Nephron progenitor cell (in vitro differentiated cells): ENCODE measurements at regions not wholly inside any gene's neighbourhood (a gene's known extent, or its start where the extent isn't known, plus 50 kb on each side); places are given as distances from the start of the nearest gene placed in this dataset.

Source experiments
- DNase-seq: peaks from one replicate; pipeline ENCODE4 v3.0.0; 2021
- H3K27ac Mint-ChIP-seq: 2 replicates; pipeline ENCODE4 v1.8.0; 2021; ENCODE audit warnings: mild to moderate bottlenecking, moderate library complexity, mixed read lengths
- H3K27me3 Mint-ChIP-seq: 2 replicates; pipeline ENCODE4 v1.8.0; 2021; ENCODE audit warnings: mild to moderate bottlenecking, low read depth, mixed read lengths; ENCODE audit not compliant: poor library complexity
- H3K36me3 Mint-ChIP-seq: 2 replicates; pipeline ENCODE4 v1.8.0; 2021; ENCODE audit warnings: low read depth, mixed read lengths
- H3K4me1 Mint-ChIP-seq: 2 replicates; pipeline ENCODE4 v1.8.0; 2021; ENCODE audit warnings: mixed read lengths
- H3K4me3 Mint-ChIP-seq: 2 replicates; pipeline ENCODE4 v1.8.0; 2021; ENCODE audit warnings: mild to moderate bottlenecking, moderate library complexity, mixed read lengths
- H3K9me3 Mint-ChIP-seq: 2 replicates; pipeline ENCODE4 v1.8.0; 2021; ENCODE audit warnings: mild to moderate bottlenecking, moderate library complexity, mixed read lengths
- CTCF ChIP-seq: fragments of 200-600 bp; sonication (generic); IDR thresholded peaks from 2 replicates; pipeline ENCODE4 v1.5.0; 2021; ENCODE audit warnings: antibody characterized with exemption

- Mint-ChIP-seq H3K4me3 (no peak overlapping the region), H3K27ac (no peak overlapping the region), H3K4me1 (no peaks in the 10 kb centered on the region), H3K36me3 (no peaks in the 10 kb centered on the region), H3K27me3 (no peaks in the 10 kb centered on the region), H3K9me3 (peaks cover 30% of the 10 kb centered on the region)
- no peak for TF ChIP-seq CTCF
- DNase-seq: no peak
Measured at GRCh38 chr19:20482721-20483120, 82.9 kb downstream of the ZNF737 start.

- no peak for TF ChIP-seq CTCF
- H3K4me1 Mint-ChIP-seq: no peaks in the 10 kb centered on the region
- no peaks in the 10 kb centered on the region for H3K27me3 Mint-ChIP-seq
- H3K27ac Mint-ChIP-seq: no peak overlapping the region
- H3K9me3 Mint-ChIP-seq: peaks cover 32% of the 10 kb centered on the region
- no peaks in the 10 kb centered on the region for H3K36me3 Mint-ChIP-seq
- no peak for DNase-seq
- H3K4me3 Mint-ChIP-seq: no peak overlapping the region
Measured at GRCh38 chr19:20481736-20482135, 83.8 kb downstream of the ZNF737 start.

GRCh38 chr19:20479483-20479882, 86.1 kb downstream of the ZNF737 start:
- Mint-ChIP-seq H3K4me1 (no peaks in the 10 kb centered on the region), H3K4me3 (no peak overlapping the region), H3K9me3 (peaks cover 40% of the 10 kb centered on the region), H3K36me3 (no peaks in the 10 kb centered on the region), H3K27ac (no peak overlapping the region), H3K27me3 (peaks cover 5% of the 10 kb centered on the region)
- TF ChIP-seq CTCF: no peak
- no peak for DNase-seq

GRCh38 chr19:20478936-20479335, 86.6 kb downstream of the ZNF737 start:
- TF ChIP-seq CTCF: no peak
- Mint-ChIP-seq H3K27ac (no peak overlapping the region), H3K4me1 (no peaks in the 10 kb centered on the region), H3K9me3 (peaks cover 42% of the 10 kb centered on the region), H3K36me3 (no peaks in the 10 kb centered on the region), H3K4me3 (no peak overlapping the region), H3K27me3 (peaks cover 8% of the 10 kb centered on the region)
- no peak for DNase-seq

- no peak overlapping the region for H3K27ac Mint-ChIP-seq
- H3K27me3 Mint-ChIP-seq: peaks cover 8% of the 10 kb centered on the region
- TF ChIP-seq CTCF: no peak
- H3K4me1 Mint-ChIP-seq: no peaks in the 10 kb centered on the region
- H3K9me3 Mint-ChIP-seq: peaks cover 30% of the 10 kb centered on the region
- no peak for DNase-seq
- H3K4me3 Mint-ChIP-seq: no peak overlapping the region
- no peaks in the 10 kb centered on the region for H3K36me3 Mint-ChIP-seq
Measured at GRCh38 chr19:20472854-20473253, 92.7 kb downstream of the ZNF737 start.

- H3K9me3 Mint-ChIP-seq: peaks cover 19% of the 10 kb centered on the region
- H3K27me3 Mint-ChIP-seq: peaks cover 8% of the 10 kb centered on the region
- no peaks in the 10 kb centered on the region for H3K36me3 Mint-ChIP-seq
- no peak for TF ChIP-seq CTCF
- no peaks in the 10 kb centered on the region for H3K4me1 Mint-ChIP-seq
- no peak overlapping the region for H3K4me3 Mint-ChIP-seq
- DNase-seq: no peak
- no peak overlapping the region for H3K27ac Mint-ChIP-seq
Measured at GRCh38 chr19:20471431-20471830, 94.2 kb downstream of the ZNF737 start.
